ENCODE measurements at regions not wholly inside any gene's neighbourhood (a gene's known extent, or its start where the extent isn't known, plus 50 kb on each side); places are given as distances from the start of the nearest gene placed in this dataset.

DNA sequence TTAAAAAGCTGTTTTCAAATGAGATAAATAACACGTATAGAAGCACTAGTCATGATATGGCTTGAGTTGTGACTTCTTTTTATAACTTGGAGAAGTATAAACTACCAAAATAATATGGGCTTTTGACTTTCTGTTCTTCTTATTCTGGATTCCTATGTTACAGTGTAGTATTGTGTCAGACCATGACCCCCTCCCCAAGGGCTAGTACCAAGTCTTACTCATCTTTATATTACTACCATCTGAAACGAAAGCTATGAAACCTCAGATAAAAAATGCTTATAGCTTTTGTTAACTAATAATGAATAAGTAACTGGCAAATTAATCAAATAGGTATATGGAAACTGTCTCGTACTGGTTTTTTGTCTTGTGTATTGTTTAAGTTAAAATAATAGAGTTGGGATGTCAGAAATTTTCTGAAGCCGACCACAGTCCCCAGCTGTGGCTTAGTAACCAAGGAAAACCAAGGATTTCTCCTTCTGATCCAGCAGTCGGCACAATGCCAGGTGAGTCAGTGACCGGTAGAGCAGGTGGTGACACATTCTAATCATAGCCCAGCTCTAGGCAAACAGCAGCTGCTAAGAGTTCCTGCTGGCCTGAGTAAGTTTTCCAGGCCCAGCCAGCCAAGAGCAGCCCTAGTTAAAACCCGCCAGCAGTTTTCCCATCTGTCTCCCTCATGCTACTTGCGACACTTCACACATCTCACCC, 163.3 kb upstream of the PRDX4 start:
- POLR2A ChIA-PET (ENCODE audit: unreplicated experiment) = no interaction called here

More for the DNA sequence above, 163.3 kb upstream of the PRDX4 start:
- Histone ChIP-seq H3K27me3 (ENCODE audit: control insufficient read depth, insufficient read depth, low read length) (no peaks in the 10 kb centered on the region), H2AK5ac (ENCODE audit: low read depth, low read length) (no peak overlapping the region), H3K4me2 (ENCODE audit: low read depth, low read length) (no peak overlapping the region), H4K8ac (ENCODE audit: low read depth in 2 of 2, low read length in 2 of 2) (no peak overlapping the region), H3K4ac (ENCODE audit: low read depth, low read length) (no peak overlapping the region), H3K23ac (ENCODE audit: low read depth, low read length) (no peak overlapping the region), H2BK120ac (ENCODE audit: low read depth, low read length) (no peak overlapping the region), H2AK9ac (replicated peaks; ENCODE audit: low read depth, low read length, poor library complexity) (no peak overlapping the region), H3K79me1 (ENCODE audit: low read depth in 1 of 2, low read length in 2 of 2) (no peaks in the 10 kb centered on the region), H3K56ac (ENCODE audit: extremely low read depth, insufficient read depth, low read length) (no peak overlapping the region), H3K14ac (replicated peaks; ENCODE audit: low read depth, low read length) (no peak overlapping the region), H4K20me1 (ENCODE audit: insufficient read depth, low read length) (no peaks in the 10 kb centered on the region), H3K9me1 (ENCODE audit: insufficient read depth, low read length) (no peaks in the 10 kb centered on the region), H2BK20ac (ENCODE audit: low read depth, low read length) (no peak overlapping the region), H3K27ac (ENCODE audit: insufficient read depth, low read length) (no peak overlapping the region), H2AFZ (replicated peaks; ENCODE audit: low read length, poor library complexity) (no peak overlapping the region), H3K9me3 (ENCODE audit: control insufficient read depth, insufficient read depth, low read length) (no peaks in the 10 kb centered on the region), H4K5ac (ENCODE audit: low read depth, low read length) (no peak overlapping the region), H3K9ac (ENCODE audit: low read depth, low read length) (no peak overlapping the region), H3K4me1 (ENCODE audit: control insufficient read depth, insufficient read depth, low read length) (no peaks in the 10 kb centered on the region), H4K91ac (ENCODE audit: insufficient read depth, low read depth, low read length) (no peak overlapping the region), H2BK5ac (ENCODE audit: low read depth, low read length, poor library complexity, severe bottlenecking) (no peak overlapping the region), H2BK15ac (ENCODE audit: low read depth, low read length) (no peak overlapping the region), H3K18ac (ENCODE audit: low read depth, low read length) (no peak overlapping the region), H3K36me3 (ENCODE audit: control insufficient read depth, insufficient read depth, low read length) (no peaks in the 10 kb centered on the region), H3K4me3 (ENCODE audit: insufficient read depth, low read depth, low read length) (no peak overlapping the region)
- ATAC-seq (ENCODE audit: low read depth) (no peak), DNase-seq (peak; percentile 66)
- CTCF ChIA-PET = no interaction called here
- WGBS, 2 experiments (ENCODE audit: extremely low coverage in 2 of 2, insufficient read length in 1 of 2) = 13% methylated on average over 3 of the region's 8 CpGs; no CpG with 5 or more reads in 1 of the 2 experiments
- in situ Hi-C loops (cut with MboI; ENCODE audit: low sequenced_read_pairs) = no loop called here
- no TSS peak for BruUV-seq (replicated peaks)
- intact Hi-C loops (cut with micrococcal nuclease) = no loop called here
- dilution Hi-C loops (cut with HindIII; ENCODE audit: low sequenced_read_pairs, unreplicated experiment) = no loop called here
- TF ChIP-seq MAZ (IDR thresholded peaks at IDR 0.05; ENCODE audit: borderline replicate concordance, low read depth, low read length) (no peak), FOS (IDR thresholded peaks at IDR 0.05; ENCODE audit: low read depth, low read length) (no peak), MAFK (IDR thresholded peaks at IDR 0.05; ENCODE audit: low read depth, low read length) (no peak), USF2 (IDR thresholded peaks at IDR 0.05; ENCODE audit: low read depth, low read length) (no peak), RAD21 (IDR thresholded peaks at IDR 0.05; ENCODE audit: low read length) (no peak), SMC3 (IDR thresholded peaks at IDR 0.05; ENCODE audit: low read depth, low read length) (no peak)
- TF ChIP-seq, protein P1, sequence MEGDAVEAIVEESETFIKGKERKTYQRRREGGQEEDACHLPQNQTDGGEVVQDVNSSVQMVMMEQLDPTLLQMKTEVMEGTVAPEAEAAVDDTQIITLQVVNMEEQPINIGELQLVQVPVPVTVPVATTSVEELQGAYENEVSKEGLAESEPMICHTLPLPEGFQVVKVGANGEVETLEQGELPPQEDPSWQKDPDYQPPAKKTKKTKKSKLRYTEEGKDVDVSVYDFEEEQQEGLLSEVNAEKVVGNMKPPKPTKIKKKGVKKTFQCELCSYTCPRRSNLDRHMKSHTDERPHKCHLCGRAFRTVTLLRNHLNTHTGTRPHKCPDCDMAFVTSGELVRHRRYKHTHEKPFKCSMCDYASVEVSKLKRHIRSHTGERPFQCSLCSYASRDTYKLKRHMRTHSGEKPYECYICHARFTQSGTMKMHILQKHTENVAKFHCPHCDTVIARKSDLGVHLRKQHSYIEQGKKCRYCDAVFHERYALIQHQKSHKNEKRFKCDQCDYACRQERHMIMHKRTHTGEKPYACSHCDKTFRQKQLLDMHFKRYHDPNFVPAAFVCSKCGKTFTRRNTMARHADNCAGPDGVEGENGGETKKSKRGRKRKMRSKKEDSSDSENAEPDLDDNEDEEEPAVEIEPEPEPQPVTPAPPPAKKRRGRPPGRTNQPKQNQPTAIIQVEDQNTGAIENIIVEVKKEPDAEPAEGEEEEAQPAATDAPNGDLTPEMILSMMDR (conservative IDR thresholded peaks at IDR 0.05; ENCODE audit: low read depth, low read length) = no peak
